ENCODE measurements at regions not wholly inside any gene's neighbourhood (a gene's known extent, or its start where the extent isn't known, plus 50 kb on each side); places are given as distances from the start of the nearest gene placed in this dataset.

DNA sequence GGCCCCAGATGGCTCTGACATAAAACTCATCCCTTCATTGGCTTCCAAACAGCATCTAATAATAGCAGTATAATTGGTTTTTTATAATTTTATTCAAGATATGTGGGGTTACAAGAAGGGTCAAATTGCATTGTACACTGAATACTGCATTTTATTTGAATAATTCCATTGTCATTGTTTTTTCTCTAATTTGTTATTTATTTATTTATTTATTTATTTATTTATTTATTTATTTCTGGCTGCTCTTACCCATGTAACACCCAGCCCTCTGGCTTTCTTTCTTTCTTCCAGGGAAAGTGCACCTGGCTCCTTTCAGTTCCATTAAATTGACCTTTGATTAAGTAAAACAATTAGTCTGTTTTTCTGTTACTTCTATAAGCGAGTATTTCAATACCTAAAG lies 210.1 kb downstream of the CDH9 start:
- POLR2A ChIA-PET: no interaction called here
- CTCF ChIA-PET: no interaction called here
- no peak for TF ChIP-seq CTBP1 (IDR thresholded peaks at IDR 0.05; ENCODE audit: borderline replicate concordance)
- TF ChIP-seq NFRKB (IDR thresholded peaks at IDR 0.05): no peak
- TF ChIP-seq SP1 (IDR thresholded peaks at IDR 0.05): no peak
- TF ChIP-seq SUZ12 (IDR thresholded peaks at IDR 0.05): no peak
- TF ChIP-seq FOXK2 (IDR thresholded peaks at IDR 0.05): no peak
- TF ChIP-seq ZNF384 (IDR thresholded peaks at IDR 0.05): no peak
- TF ChIP-seq HDGF (IDR thresholded peaks at IDR 0.05; ENCODE audit: borderline replicate concordance): no peak
- no peak for TF ChIP-seq FOXA1 (IDR thresholded peaks at IDR 0.05)
- no peak for TF ChIP-seq BHLHE40 (IDR thresholded peaks at IDR 0.05; ENCODE audit: borderline replicate concordance)
- TF ChIP-seq LEF1 (IDR thresholded peaks at IDR 0.05; ENCODE audit: borderline replicate concordance): no peak
- no peak for TF ChIP-seq ELF4 (IDR thresholded peaks at IDR 0.05)
- no peak for TF ChIP-seq L3MBTL2 (conservative IDR thresholded peaks at IDR 0.05)
- TF ChIP-seq, protein P1, sequence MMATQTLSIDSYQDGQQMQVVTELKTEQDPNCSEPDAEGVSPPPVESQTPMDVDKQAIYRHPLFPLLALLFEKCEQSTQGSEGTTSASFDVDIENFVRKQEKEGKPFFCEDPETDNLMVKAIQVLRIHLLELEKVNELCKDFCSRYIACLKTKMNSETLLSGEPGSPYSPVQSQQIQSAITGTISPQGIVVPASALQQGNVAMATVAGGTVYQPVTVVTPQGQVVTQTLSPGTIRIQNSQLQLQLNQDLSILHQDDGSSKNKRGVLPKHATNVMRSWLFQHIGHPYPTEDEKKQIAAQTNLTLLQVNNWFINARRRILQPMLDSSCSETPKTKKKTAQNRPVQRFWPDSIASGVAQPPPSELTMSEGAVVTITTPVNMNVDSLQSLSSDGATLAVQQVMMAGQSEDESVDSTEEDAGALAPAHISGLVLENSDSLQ (IDR thresholded peaks at IDR 0.05): no peak
- no peak for TF ChIP-seq TARDBP (IDR thresholded peaks at IDR 0.05)
- no peak for DNase-seq (ENCODE audit: extremely low spot score)

DNA sequence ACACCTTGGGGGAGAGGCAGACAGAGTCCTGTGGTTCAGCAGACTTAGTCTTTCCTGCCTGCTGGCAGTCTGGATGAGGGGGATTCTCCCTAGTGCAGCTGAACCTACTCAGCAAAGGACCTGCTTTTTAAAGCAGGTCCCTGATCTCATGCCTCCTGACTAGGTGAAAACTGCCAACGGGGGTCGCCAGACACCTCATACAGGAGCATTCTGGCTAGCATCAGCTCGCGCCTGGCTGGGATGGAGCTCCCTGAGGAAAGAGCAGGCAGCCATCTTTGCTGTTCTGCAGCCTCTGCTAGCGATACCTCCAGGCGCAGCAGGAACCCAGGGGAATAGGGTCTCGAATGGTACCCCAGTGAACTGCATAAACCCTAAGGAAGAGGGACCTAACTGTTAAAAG lies 225.2 kb downstream of the CDH9 start:
- POLR2A ChIA-PET: no interaction called here
- no peak for TF ChIP-seq ZNF384 (IDR thresholded peaks at IDR 0.05)
- DNase-seq (ENCODE audit: extremely low spot score): no peak
- CTCF ChIA-PET: no interaction called here

DNA sequence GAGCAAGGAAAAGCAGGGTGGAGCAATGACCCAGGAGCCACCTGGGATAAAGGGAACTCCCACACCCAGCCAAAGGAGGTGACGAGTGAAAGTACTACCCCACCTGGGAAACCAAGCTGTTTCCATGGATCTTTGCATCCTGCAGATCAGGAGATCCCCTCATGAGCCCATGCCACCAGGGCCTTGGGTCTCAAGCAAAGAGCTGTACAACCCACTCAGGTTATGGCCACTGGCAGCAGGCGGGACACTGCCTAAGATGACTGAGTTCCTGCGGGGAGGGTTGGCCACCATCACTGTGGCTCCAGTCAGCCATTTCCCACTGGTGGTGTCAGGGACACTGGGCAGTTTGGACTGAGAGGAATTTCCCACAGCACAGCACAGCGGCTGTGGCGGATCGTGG lies 225.7 kb downstream of the CDH9 start:
- ChIA-PET POLR2A (no interaction called here), CTCF (no interaction called here)
- DNase-seq (ENCODE audit: extremely low spot score): no peak
- TF ChIP-seq ARNT (IDR thresholded peaks at IDR 0.05) (no peak), TARDBP (IDR thresholded peaks at IDR 0.05) (no peak), L3MBTL2 (conservative IDR thresholded peaks at IDR 0.05) (no peak), FOXA1 (IDR thresholded peaks at IDR 0.05) (no peak), CTBP1 (IDR thresholded peaks at IDR 0.05; ENCODE audit: borderline replicate concordance) (no peak)

DNA sequence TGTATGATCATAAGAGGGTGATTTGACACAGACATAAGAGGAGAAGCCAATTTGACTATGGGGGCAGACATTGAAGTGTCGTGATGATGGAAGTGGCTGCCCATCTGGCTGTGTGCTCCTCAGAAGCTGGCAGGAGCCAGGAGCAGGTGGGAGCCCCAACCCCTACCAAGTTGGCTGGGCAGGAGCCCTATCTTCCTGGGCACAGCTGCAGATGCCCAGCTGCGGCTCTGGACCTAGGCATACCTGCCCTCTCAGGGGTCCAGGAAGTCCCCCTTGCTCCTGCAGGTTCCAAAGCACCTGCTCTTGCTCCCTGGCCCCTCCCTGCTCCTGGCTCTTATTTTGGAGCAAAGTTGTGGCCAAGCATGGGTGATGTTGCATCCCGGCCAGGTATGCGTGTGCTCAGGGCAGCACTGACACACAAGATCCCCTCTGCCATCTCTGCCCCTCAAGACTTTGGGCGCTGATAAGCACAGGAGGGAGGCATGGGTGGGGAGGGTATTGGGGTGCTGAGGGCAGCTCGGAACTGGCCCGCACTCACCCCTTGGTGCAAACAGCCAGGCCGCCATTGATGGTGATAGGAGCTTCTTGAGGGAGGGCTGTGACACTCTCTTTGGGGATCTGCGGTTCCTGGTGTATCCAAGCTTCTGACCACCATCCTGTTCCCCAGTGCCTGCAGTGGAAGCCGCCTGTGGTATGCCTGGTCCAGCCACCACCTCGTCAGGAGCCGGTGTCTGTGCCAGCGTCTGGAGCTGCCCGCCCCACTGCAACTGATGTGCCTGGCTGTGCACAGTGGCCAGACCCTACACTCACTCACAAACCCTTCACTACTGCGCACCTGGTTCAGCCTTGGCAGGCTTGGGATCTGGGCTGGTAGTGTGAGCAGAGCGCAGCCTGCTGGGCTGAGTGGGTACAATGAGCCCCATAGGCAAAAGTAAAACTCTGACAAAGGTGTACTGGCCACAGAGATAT lies 230.9 kb downstream of the CDH9 start:
- ChIA-PET CTCF (no interaction called here), POLR2A (no interaction called here)
- no peak for TF ChIP-seq LEF1 (IDR thresholded peaks at IDR 0.05; ENCODE audit: borderline replicate concordance)
- TF ChIP-seq FOXM1 (IDR thresholded peaks at IDR 0.05; ENCODE audit: borderline replicate concordance): no peak
- TF ChIP-seq BHLHE40 (IDR thresholded peaks at IDR 0.05; ENCODE audit: borderline replicate concordance): no peak
- no peak for TF ChIP-seq FOXA1 (IDR thresholded peaks at IDR 0.05)
- TF ChIP-seq L3MBTL2 (conservative IDR thresholded peaks at IDR 0.05): no peak
- no peak for TF ChIP-seq NFRKB (IDR thresholded peaks at IDR 0.05)
- TF ChIP-seq ARNT (IDR thresholded peaks at IDR 0.05): no peak
- TF ChIP-seq CTBP1 (IDR thresholded peaks at IDR 0.05; ENCODE audit: borderline replicate concordance): no peak
- TF ChIP-seq HDGF (IDR thresholded peaks at IDR 0.05; ENCODE audit: borderline replicate concordance): no peak
- TF ChIP-seq SP1 (IDR thresholded peaks at IDR 0.05): no peak
- TF ChIP-seq SUZ12 (IDR thresholded peaks at IDR 0.05): no peak
- no peak for TF ChIP-seq TARDBP (IDR thresholded peaks at IDR 0.05)
- no peak for TF ChIP-seq FOXK2 (IDR thresholded peaks at IDR 0.05)
- TF ChIP-seq, protein P1 (IDR thresholded peaks at IDR 0.05): no peak
- no peak for TF ChIP-seq ELF4 (IDR thresholded peaks at IDR 0.05)
- no peak for TF ChIP-seq ZNF384 (IDR thresholded peaks at IDR 0.05)
- DNase-seq (ENCODE audit: extremely low spot score): no peak

DNA sequence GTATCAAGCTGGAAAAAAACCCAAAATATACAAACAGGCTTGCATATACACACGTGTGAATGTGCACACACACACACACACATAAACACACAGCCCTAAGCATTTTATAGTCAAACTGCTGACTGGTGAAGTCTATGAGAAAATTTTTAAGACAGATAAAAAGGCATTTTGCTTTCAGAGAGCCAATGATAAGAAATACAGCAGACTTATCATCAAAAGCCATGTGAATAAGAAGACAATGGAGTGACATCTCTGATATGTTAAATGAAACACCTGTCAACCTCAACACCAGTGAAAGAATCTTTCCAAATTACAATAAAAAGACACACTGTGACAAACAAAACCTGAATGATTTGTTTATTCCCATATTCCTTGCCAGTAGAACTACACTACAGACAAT lies 233.3 kb downstream of the CDH9 start:
- ChIA-PET CTCF (no interaction called here), POLR2A (no interaction called here)
- no peak for DNase-seq (ENCODE audit: extremely low spot score)
- no peak for TF ChIP-seq TARDBP (IDR thresholded peaks at IDR 0.05)
- no peak for TF ChIP-seq LEF1 (IDR thresholded peaks at IDR 0.05; ENCODE audit: borderline replicate concordance)
- TF ChIP-seq HDGF (IDR thresholded peaks at IDR 0.05; ENCODE audit: borderline replicate concordance): no peak
- TF ChIP-seq BHLHE40 (IDR thresholded peaks at IDR 0.05; ENCODE audit: borderline replicate concordance): no peak
- TF ChIP-seq FOXM1 (IDR thresholded peaks at IDR 0.05; ENCODE audit: borderline replicate concordance): no peak
- TF ChIP-seq FOXA1 (IDR thresholded peaks at IDR 0.05): no peak
- TF ChIP-seq SUZ12 (IDR thresholded peaks at IDR 0.05): no peak
- no peak for TF ChIP-seq L3MBTL2 (conservative IDR thresholded peaks at IDR 0.05)
- no peak for TF ChIP-seq NFRKB (IDR thresholded peaks at IDR 0.05)
- no peak for TF ChIP-seq ARNT (IDR thresholded peaks at IDR 0.05)
- TF ChIP-seq, protein P1 (IDR thresholded peaks at IDR 0.05): no peak
- TF ChIP-seq SP1 (IDR thresholded peaks at IDR 0.05): no peak
- TF ChIP-seq ZNF384 (IDR thresholded peaks at IDR 0.05): no peak
- no peak for TF ChIP-seq ELF4 (IDR thresholded peaks at IDR 0.05)
- TF ChIP-seq FOXK2 (IDR thresholded peaks at IDR 0.05): no peak
- TF ChIP-seq CTBP1 (IDR thresholded peaks at IDR 0.05; ENCODE audit: borderline replicate concordance): no peak

DNA sequence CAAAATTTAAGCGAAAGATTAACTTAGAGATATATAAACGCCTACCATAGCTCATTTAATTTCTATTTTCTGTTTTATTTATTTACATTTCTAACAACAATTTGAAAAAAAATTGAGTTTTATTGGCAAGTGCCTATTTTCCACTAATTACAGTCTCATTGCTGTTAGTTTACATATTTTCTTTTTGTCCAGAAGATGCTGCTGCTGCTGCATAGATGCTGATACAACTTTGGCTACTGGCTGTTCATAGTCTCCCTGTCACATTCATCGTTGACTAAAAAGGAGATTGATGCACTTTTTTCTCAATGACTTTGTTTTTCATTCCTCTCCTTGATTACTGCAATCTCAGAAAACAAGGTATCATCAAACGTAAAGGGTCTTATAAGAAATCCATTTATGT lies 235.4 kb downstream of the CDH9 start:
- ChIA-PET CTCF (no interaction called here), POLR2A (no interaction called here)
- TF ChIP-seq BHLHE40 (IDR thresholded peaks at IDR 0.05; ENCODE audit: borderline replicate concordance) (no peak), LEF1 (IDR thresholded peaks at IDR 0.05; ENCODE audit: borderline replicate concordance) (no peak), FOXM1 (IDR thresholded peaks at IDR 0.05; ENCODE audit: borderline replicate concordance) (no peak), ELF4 (IDR thresholded peaks at IDR 0.05) (no peak), SUZ12 (IDR thresholded peaks at IDR 0.05) (no peak), HDGF (IDR thresholded peaks at IDR 0.05; ENCODE audit: borderline replicate concordance) (no peak), L3MBTL2 (conservative IDR thresholded peaks at IDR 0.05) (no peak), ZNF384 (IDR thresholded peaks at IDR 0.05) (no peak), CTBP1 (IDR thresholded peaks at IDR 0.05; ENCODE audit: borderline replicate concordance) (no peak), SP1 (IDR thresholded peaks at IDR 0.05) (no peak), ARNT (IDR thresholded peaks at IDR 0.05) (no peak), NFRKB (IDR thresholded peaks at IDR 0.05) (no peak), FOXK2 (IDR thresholded peaks at IDR 0.05) (no peak), TARDBP (IDR thresholded peaks at IDR 0.05) (no peak), FOXA1 (IDR thresholded peaks at IDR 0.05) (no peak)
- TF ChIP-seq, protein P1 (IDR thresholded peaks at IDR 0.05): no peak
- no peak for DNase-seq (ENCODE audit: extremely low spot score)

Data from HEK293T (cell line).